NT2/D1 (cell line): ENCODE measurements at regions not wholly inside any gene's neighbourhood (a gene's known extent, or its start where the extent isn't known, plus 50 kb on each side); places are given as distances from the start of the nearest gene placed in this dataset.

Experiments used
- SUZ12 ChIP-seq: IDR thresholded peaks from 2 replicates; pipeline ENCODE4 v1.6.1; 2011; ENCODE audit not compliant: insufficient read length, insufficient read depth; ENCODE audit errors: extremely low read depth
- YY1 ChIP-seq: IDR thresholded peaks from 2 replicates; pipeline ENCODE4 v1.6.1; 2011; ENCODE audit not compliant: insufficient read length, insufficient read depth
- ZNF274 ChIP-seq: IDR thresholded peaks from 2 replicates; pipeline ENCODE4 v1.6.1; 2011; ENCODE audit warnings: mild to moderate bottlenecking, low read depth, low read length

GRCh38 chr15:61702224-61703020 is 357.8 kb downstream of the VPS13C start:
- no peak for TF ChIP-seq YY1
- TF ChIP-seq SUZ12 = no peak
- TF ChIP-seq ZNF274 = no peak
